SU-DHL-6 (cell line): ENCODE measurements at regions not wholly inside any gene's neighbourhood (a gene's known extent, or its start where the extent isn't known, plus 50 kb on each side); places are given as distances from the start of the nearest gene placed in this dataset.

Experiments
- EZH2phosphoT487 ChIP-seq: fragments of 200-600 bp; sonication (generic), shearing (Covaris generic); conservative IDR thresholded peaks from 2 replicates; pipeline ENCODE4 v1.6.1; 2018; ENCODE audit warnings: mild to moderate bottlenecking, antibody characterized with exemption, low read length, moderate library complexity, mixed read lengths
- TF ChIP-seq, protein P1 (sequence below): fragments of 200-600 bp; sonication (generic); IDR thresholded peaks from one replicate; pipeline ENCODE4 v1.5.1; 2017; ENCODE audit warnings: antibody characterized with exemption, mild to moderate bottlenecking, low read length, moderate library complexity; ENCODE audit not compliant: insufficient read depth, poor library complexity, severe bottlenecking

DNA sequence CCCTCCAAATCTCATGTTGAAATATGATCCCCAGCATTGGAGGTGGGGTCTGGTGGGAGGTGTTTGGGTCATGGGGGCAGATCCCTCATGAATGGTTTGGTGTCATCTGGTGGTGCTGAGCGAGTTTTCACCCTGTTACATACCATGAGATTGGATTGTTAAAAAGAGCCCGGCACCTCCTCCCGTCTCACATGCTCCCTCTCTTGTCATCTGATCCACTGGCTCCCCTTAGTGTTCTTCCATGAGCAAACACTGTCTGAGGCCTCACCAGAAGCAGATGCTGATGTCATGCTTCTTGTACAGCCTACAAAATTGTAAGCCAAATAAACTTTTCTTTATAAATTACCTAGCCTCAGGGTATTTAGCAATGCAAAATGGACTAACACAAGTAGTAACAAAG, 405.0 kb upstream of the SLC39A10 start:
- TF ChIP-seq, protein P1, sequence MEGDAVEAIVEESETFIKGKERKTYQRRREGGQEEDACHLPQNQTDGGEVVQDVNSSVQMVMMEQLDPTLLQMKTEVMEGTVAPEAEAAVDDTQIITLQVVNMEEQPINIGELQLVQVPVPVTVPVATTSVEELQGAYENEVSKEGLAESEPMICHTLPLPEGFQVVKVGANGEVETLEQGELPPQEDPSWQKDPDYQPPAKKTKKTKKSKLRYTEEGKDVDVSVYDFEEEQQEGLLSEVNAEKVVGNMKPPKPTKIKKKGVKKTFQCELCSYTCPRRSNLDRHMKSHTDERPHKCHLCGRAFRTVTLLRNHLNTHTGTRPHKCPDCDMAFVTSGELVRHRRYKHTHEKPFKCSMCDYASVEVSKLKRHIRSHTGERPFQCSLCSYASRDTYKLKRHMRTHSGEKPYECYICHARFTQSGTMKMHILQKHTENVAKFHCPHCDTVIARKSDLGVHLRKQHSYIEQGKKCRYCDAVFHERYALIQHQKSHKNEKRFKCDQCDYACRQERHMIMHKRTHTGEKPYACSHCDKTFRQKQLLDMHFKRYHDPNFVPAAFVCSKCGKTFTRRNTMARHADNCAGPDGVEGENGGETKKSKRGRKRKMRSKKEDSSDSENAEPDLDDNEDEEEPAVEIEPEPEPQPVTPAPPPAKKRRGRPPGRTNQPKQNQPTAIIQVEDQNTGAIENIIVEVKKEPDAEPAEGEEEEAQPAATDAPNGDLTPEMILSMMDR = no peak
- no peak for TF ChIP-seq EZH2phosphoT487
